Chondrocyte (in vitro differentiated cells): ENCODE measurements at regions not wholly inside any gene's neighbourhood (a gene's known extent, or its start where the extent isn't known, plus 50 kb on each side); places are given as distances from the start of the nearest gene placed in this dataset.
A peak's percentile ranks its signal among the peaks of the same experiment; 100 is the strongest.

ENCODE experiments used
- DNase-seq: peaks from one replicate; pipeline ENCODE4 v3.0.0; 2021; ENCODE audit warnings: mixed read lengths, low spot score
- H3K27ac Mint-ChIP-seq: one replicate; pipeline ENCODE4 v1.8.0; 2021; ENCODE audit warnings: mild to moderate bottlenecking, moderate library complexity, mixed read lengths; ENCODE audit not compliant: unreplicated experiment
- H3K27me3 Mint-ChIP-seq: 2 replicates; pipeline ENCODE4 v1.8.0; 2021; ENCODE audit warnings: low read depth, mixed read lengths
- H3K36me3 Mint-ChIP-seq: 2 replicates; pipeline ENCODE4 v1.8.0; 2021; ENCODE audit warnings: low read depth, mixed read lengths
- H3K4me1 Mint-ChIP-seq: 2 replicates; pipeline ENCODE4 v1.8.0; 2021; ENCODE audit warnings: low read depth, mild to moderate bottlenecking, mixed read lengths
- H3K4me3 Mint-ChIP-seq: one replicate; pipeline ENCODE4 v1.8.0; 2021; ENCODE audit warnings: mild to moderate bottlenecking, moderate library complexity, mixed read lengths; ENCODE audit not compliant: unreplicated experiment
- H3K9me3 Mint-ChIP-seq: 2 replicates; pipeline ENCODE4 v1.8.0; 2021; ENCODE audit warnings: low read depth, mixed read lengths
- CTCF ChIP-seq: fragments of 200-600 bp; sonication (generic); IDR thresholded peaks from 2 replicates; pipeline ENCODE4 v1.5.0; 2021; ENCODE audit warnings: antibody characterized with exemption, mild to moderate bottlenecking, moderate library complexity

- Mint-ChIP-seq H3K27me3 (no peaks in the 10 kb centered on the region), H3K27ac (peak overlapping the region; percentile 86), H3K4me1 (peaks cover 26% of the 10 kb centered on the region), H3K36me3 (no peaks in the 10 kb centered on the region), H3K4me3 (no peak overlapping the region), H3K9me3 (no peaks in the 10 kb centered on the region)
- no peak for TF ChIP-seq CTCF
- no peak for DNase-seq
These were observed 376.0 kb downstream of the C12orf75 start for GRCh38 chr12:105706321-105706972.

GRCh38 chr12:105706973-105707334 is 376.5 kb downstream of the C12orf75 start:
- no peak overlapping the region for H3K27ac Mint-ChIP-seq
- no peak for TF ChIP-seq CTCF
- no peaks in the 10 kb centered on the region for H3K27me3 Mint-ChIP-seq

GRCh38 chr12:105713606-105714305 is 383.3 kb downstream of the C12orf75 start:
- Mint-ChIP-seq H3K4me3 (no peak overlapping the region), H3K36me3 (no peaks in the 10 kb centered on the region), H3K4me1 (peaks cover 28% of the 10 kb centered on the region), H3K27me3 (no peaks in the 10 kb centered on the region), H3K27ac (no peak overlapping the region), H3K9me3 (no peaks in the 10 kb centered on the region)
- no peak for DNase-seq
- no peak for TF ChIP-seq CTCF

More at GRCh38 chr12:105706973-105707334, 376.5 kb downstream of the C12orf75 start:
- no peak overlapping the region for H3K4me3 Mint-ChIP-seq
- no peaks in the 10 kb centered on the region for H3K9me3 Mint-ChIP-seq
- H3K4me1 Mint-ChIP-seq: peaks cover 26% of the 10 kb centered on the region
- no peaks in the 10 kb centered on the region for H3K36me3 Mint-ChIP-seq
- DNase-seq: no peak

- no peak for TF ChIP-seq CTCF
- Mint-ChIP-seq H3K9me3 (peaks cover 3% of the 10 kb centered on the region), H3K27ac (peak overlapping the region; percentile 3), H3K36me3 (peaks cover 2% of the 10 kb centered on the region), H3K4me1 (peaks cover 37% of the 10 kb centered on the region), H3K27me3 (no peaks in the 10 kb centered on the region), H3K4me3 (no peak overlapping the region)
- DNase-seq: no peak
These were observed 386.1 kb downstream of the C12orf75 start for GRCh38 chr12:105716621-105717020.

- DNase-seq: no peak
- Mint-ChIP-seq H3K36me3 (peaks cover 2% of the 10 kb centered on the region), H3K27ac (peak overlapping the region; percentile 29), H3K4me3 (no peak overlapping the region), H3K9me3 (peaks cover 3% of the 10 kb centered on the region), H3K27me3 (no peaks in the 10 kb centered on the region), H3K4me1 (peaks cover 42% of the 10 kb centered on the region)
- no peak for TF ChIP-seq CTCF
These were observed 390.7 kb downstream of the C12orf75 start for GRCh38 chr12:105721051-105721825.
